HG03135 (cell line): ENCODE measurements at regions not wholly inside any gene's neighbourhood (a gene's known extent, or its start where the extent isn't known, plus 50 kb on each side); places are given as distances from the start of the nearest gene placed in this dataset.

Source experiments
- ATAC-seq: cut with Tn5 transposase; IDR thresholded peaks from one replicate; pipeline ENCODE4 v1.9.1; 2021; ENCODE audit warnings: mild to moderate bottlenecking, moderate library complexity; ENCODE audit not compliant: unreplicated experiment

- no peak for ATAC-seq
Measured at GRCh38 chr19:28228854-28229253, 984.1 kb downstream of the UQCRFS1 start.

DNA sequence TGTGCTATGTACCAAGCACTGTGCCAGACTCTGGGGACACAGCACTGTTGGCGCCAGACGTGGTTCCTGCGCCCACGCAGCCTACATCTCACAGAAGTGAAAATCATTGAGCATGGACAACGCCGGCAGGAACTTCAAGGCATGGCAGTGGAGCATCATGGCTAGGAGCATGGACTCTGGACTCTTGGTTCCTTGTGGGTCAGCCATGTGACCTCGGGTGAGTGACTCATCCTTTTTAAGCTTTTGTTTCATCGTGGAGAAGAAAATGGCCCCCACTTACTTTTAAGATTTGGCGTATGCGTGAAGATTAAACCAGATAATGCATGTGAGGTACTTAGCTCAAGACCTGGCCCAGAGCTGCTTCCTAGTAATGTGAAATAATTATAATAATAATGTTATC lies 988.5 kb downstream of the UQCRFS1 start:
- ATAC-seq, result no peak

GRCh38 chr19:28221736-28222135 lies 991.2 kb downstream of the UQCRFS1 start:
- ATAC-seq, result no peak

- ATAC-seq, result no peak
Measured at GRCh38 chr19:28218728-28219127, 994.2 kb downstream of the UQCRFS1 start.

GRCh38 chr19:28217022-28217421 lies 995.9 kb downstream of the UQCRFS1 start:
- no peak for ATAC-seq

DNA sequence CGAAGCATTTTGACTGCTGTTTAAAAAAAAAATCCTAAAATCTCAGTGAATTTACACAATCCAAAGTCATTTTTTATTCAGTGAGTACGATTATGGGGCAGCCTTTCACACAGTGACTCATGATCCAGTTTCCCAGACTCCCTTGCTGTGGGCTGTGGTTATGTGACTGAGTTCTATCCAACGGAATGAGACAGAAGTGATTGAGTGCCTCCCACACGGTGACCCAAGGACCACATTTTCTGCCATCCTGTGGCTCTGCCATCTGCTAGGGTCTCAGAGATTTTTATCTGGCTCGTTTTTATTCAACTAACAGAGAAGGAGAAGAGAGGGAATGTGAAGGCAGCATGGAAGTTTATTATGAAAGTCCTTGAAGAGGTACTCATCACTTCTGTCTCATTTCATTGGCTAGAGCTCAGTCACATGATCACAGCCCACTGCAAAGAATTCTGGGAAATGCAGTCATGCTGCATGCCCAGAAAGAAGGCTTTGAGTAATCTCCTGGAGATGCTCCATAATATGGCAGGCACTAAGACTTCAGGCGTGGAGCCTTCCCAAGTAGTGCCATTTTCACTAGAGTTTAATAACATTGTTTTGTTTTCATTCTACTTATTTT lies 999.4 kb downstream of the UQCRFS1 start:
- ATAC-seq, result no peak

DNA sequence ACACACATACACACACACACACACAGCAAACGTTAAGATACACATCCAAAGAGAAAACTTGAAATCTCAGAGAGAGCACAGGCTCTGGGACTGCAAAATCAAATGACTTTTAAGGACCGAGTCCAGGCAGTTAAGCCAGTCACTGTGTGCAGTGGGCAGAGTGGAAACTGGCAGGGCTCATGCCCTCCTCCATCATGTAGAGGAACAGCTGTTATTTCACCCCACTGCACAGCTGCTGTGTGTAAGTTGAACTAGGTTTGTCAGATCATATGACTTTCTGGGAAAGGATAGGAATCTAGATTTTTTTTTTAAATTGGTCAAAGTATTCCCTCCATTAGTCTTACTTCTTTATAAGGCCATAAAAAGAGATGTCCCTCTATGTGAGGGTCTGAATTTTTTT lies 1002.1 kb downstream of the UQCRFS1 start:
- no peak for ATAC-seq

- no peak for ATAC-seq
Measured at GRCh38 chr19:28208745-28209144, 1004.2 kb downstream of the UQCRFS1 start.

DNA sequence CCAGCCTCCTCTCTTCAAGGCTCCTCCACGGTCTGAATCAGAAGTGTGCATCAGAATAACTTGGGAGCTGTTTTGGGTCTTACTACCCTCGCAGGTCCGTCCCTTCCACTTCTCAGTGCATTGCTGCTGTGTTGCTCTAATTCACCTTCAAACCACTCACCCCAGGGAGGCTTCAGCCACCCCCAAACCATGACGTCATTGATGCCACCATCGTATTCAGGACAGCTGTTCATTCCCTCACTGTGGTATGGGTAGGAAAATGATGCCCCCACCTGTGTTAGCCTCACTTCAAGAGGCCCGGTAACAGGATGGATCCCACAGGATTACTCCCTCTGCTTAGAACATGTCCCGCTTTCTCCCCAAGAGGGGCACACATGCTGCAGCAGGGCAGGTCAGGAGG lies 1005.7 kb downstream of the UQCRFS1 start:
- ATAC-seq, result no peak

GRCh38 chr19:28201462-28201943 lies 1011.4 kb downstream of the UQCRFS1 start:
- no peak for ATAC-seq

DNA sequence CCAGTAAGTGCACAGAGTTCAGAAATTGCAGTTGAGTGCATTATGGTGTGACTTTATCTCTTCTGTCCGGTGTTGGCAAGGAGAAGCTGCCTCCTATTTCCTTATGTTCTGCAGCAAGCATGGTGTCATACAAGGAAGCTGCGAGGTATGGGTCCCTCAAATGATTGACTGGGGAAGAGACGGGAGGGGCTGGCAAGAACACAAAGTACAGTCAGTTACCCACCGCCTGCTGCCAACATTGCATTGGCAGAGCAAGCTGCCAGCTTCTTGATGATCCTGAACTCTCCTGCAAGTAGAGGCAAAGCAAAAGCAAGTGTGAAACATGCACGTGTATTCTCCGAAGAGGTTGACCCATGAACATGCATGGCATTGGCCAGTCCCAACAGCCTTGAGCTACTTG lies 1013.6 kb downstream of the UQCRFS1 start:
- no peak for ATAC-seq

- ATAC-seq, result no peak
Measured at GRCh38 chr19:28196961-28197360, 1016.0 kb downstream of the UQCRFS1 start.

- ATAC-seq, result no peak
Measured at GRCh38 chr19:28196101-28196500, 1016.9 kb downstream of the UQCRFS1 start.

- no peak for ATAC-seq
Measured at GRCh38 chr19:28185646-28186045, 1027.3 kb downstream of the UQCRFS1 start.

- ATAC-seq, result no peak
Measured at GRCh38 chr19:28184997-28185396, 1028.0 kb downstream of the UQCRFS1 start.

DNA sequence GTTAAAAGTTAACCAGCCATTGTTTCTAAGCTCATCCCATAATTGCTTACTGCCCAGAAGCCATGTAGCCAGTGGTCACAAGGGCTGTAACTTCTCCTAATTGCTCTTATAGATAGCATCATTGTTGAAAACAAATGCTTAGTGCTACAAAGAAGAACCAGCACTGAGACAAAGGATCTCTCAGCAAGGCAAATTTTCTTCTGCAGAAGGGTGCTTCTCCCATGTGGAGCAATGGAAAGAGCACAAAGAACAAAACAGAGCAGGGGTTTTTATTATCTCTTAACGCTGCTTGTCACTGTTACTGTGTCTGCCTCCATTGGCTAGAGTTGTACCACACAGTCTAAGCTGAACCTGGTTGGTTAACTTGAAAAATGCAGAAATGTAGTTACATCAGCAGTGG lies 1036.8 kb downstream of the UQCRFS1 start:
- no peak for ATAC-seq

GRCh38 chr19:28171983-28172382 lies 1041.0 kb downstream of the UQCRFS1 start:
- no peak for ATAC-seq

GRCh38 chr19:28170066-28170465 lies 1042.9 kb downstream of the UQCRFS1 start:
- no peak for ATAC-seq

- ATAC-seq, result no peak
Measured at GRCh38 chr19:28169168-28169887, 1043.6 kb downstream of the UQCRFS1 start.

DNA sequence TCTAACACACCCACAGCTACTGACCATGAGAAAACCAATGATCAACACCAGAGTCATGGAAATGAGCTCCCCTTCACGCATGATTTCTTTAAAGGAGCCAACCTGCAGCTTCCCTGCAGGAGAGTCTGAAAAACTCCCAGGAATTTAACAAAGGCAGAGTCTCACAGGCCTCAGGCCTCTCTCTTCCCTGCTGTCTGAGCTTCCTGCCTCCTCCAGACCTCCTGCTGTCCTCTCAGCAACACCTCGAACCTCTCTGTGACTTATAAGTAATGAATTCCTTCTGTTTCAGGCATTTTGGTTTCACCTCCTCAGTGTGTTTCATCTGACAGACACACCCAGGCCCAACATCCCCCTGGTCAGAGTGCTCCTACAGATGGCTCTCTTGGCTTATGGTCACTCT lies 1044.4 kb downstream of the UQCRFS1 start:
- no peak for ATAC-seq

DNA sequence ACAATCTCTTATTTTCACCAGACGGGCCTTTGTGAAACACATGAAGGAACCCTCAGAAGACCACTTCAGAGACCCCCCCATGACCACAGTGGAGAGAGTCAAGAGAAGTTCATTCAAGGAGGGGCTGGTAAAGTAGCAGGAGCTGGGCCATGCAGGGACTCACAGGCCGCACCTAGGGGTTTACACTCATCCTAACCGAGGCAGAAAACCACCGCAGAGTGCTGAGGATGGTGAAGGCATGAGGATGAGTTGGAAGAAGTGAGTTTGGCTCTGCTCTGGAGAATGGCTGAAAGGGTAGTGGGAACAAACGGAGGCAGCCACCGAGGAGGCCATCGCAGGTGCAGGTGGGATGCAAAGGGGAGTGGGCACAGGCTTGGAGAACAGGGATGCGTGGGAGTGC lies 1046.9 kb downstream of the UQCRFS1 start:
- no peak for ATAC-seq

DNA sequence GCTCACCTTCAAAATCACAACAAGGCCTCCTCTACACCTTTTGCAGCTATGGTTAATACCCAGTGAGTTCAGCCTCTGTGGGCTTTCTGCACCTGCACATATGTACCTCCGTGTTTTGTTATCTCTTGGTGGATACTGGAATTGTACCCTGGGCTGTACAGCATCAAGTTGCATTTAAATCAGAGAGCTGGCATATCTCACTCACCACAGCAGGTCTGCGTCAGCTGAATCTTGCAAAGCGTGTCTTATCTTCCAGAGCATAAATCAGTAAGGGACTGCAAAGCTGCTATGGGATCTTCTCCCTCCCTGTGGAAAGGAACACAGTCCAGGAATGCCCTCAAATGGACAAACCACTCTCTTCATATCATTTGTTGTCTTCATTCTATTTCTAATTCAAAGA lies 1048.7 kb downstream of the UQCRFS1 start:
- ATAC-seq, result no peak

- ATAC-seq, result no peak
Measured at GRCh38 chr19:28159065-28159464, 1053.9 kb downstream of the UQCRFS1 start.
